CD4-positive, alpha-beta T cell treated with Interferon alpha-2 for 1 hour (primary cell): ENCODE measurements at regions not wholly inside any gene's neighbourhood (a gene's known extent, or its start where the extent isn't known, plus 50 kb on each side); places are given as distances from the start of the nearest gene placed in this dataset.
"Not testable (repeated sequence)": the region's sequence is repeated elsewhere in the genome, so short reads cannot be mapped to it uniquely, and the experiment has no call there.

Experiments
- DNase-seq, 2 donors: peaks; one replicate each; pipeline ENCODE4 v3.0.0-alpha.2; 2020 to 2022

GRCh38 chr2:37573451-37574388, 97.7 kb downstream of the CDC42EP3 start:
- DNase-seq: no peak

DNA sequence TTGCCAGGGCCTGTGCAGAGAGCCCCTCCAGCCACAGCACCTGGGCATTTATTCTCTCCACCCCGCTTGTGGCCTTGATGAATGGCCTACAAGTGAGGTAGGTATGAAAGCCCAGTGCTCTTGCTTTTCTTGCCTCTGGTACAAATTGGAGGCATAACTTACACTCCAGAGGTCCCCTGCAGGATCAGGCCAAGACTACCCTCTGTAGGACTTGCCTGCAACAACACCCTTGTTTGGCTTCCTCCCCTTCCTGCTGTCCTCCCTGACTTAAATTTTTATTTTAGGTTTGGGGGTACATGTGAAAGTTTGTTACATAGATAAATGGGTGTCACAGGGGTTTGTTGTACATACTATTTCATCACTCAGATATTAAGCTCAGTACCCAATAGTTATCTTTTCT, 95.7 kb downstream of the CDC42EP3 start:
- DNase-seq: no peak

DNA sequence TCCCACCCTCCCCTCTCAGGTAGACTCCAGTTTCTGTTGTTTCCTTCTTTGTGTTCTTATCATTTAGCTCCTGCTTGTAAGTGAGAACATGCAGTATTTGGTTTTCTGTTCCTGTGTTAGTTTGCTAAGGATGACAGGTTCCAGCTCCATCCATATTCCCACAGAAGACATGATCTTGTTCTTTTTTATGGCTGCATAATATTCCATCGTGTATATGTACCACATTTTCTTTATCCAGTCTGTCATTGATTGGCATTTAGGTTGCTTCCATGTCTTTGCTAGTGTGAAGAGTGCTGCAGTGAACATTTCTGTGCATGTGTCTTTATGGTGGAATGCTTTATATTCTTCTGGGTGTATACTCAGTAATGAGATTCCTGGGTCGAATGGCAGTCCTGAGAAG, 95.2 kb downstream of the CDC42EP3 start:
- DNase-seq: not testable (repeated sequence)

DNA sequence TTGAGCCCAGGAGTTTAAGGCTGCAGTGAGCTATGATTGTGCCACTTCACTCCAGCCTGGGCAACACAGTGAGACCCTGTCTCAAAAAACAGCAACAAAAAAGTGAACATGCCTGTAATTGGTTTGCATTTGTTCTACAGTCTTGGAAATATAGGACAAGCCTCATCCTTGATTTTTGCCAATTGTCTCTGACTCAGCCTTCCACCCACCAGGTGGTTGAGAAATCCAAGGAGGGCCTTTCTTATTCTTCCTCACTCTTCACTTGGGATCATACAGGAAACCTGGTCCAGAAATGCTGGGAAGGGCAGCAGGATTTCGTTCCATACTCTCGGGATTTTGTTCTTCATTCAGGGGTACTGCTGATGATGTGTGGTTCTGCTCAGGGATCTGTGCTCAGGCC, 94.6 kb downstream of the CDC42EP3 start:
- DNase-seq: no peak

DNA sequence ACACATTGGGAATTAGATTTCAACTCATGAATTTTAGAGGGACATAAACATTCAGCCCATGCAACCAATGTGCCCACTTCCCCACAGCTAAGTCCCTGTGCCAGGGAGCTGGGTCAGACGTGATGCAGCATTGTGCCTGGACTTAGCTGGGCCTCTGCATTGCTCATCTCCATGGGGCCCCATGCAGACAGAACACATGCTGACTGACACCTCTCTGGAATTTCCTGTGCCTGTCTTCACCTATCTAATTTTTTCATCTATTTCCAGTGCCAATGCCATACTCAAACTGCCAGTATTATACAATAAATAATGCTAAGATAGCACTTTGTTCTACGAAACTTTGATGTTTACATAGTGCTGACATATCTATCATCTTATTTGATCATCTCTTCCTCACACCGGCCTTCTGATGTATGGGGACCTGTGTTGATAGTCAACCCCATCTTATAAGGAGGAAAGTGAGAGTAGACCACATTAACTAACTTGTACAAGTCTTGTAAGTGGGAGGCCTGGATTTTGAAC, 92.2 kb downstream of the CDC42EP3 start:
- no peak for DNase-seq

- not testable (repeated sequence) for DNase-seq
These were observed 91.5 kb downstream of the CDC42EP3 start for GRCh38 chr2:37579949-37580348.

- DNase-seq: no peak
These were observed 90.0 kb downstream of the CDC42EP3 start for GRCh38 chr2:37581433-37581832.

DNA sequence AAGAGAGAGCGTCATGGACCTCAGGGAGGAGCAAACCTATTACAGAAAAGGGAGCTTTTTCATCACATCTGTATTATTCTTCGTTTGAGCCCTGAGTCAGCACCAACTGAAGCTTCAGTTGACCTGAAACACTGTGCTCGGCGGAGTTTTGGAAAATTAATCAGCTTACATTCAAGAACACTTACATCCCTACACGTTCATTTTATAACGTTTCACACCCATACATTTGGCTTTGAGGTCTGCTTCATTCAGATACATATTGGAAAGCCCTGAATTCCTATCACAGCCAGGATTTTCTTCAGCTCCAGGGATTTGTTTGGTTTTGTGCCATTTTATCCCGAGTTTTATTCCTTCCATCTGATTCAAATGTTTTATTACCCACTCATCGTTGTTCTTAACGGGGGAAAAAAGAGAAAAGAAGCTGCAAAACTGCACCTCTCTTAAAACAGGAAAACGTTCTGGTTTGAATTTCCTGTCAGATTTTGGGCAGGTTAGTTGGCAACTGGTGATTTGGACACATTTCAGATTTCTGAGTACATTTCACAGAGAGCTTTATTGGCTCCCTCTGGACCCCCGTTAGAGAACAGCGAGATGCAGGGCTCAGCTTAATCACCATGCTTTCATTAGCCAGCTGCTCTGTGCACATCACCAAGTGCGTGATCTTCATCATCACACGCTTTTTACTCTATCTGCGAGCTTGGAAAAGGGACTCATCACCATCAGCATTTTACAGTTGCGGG, 88.8 kb downstream of the CDC42EP3 start:
- DNase-seq: peak in 1 of 2 donors; percentile 35

- no peak for DNase-seq
These were observed 88.0 kb downstream of the CDC42EP3 start for GRCh38 chr2:37583402-37583801.

- no peak for DNase-seq
These were observed 87.6 kb downstream of the CDC42EP3 start for GRCh38 chr2:37583867-37584266.

GRCh38 chr2:37585295-37585908, 86.0 kb downstream of the CDC42EP3 start:
- DNase-seq: peak in 1 of 2 donors; percentile 33

DNA sequence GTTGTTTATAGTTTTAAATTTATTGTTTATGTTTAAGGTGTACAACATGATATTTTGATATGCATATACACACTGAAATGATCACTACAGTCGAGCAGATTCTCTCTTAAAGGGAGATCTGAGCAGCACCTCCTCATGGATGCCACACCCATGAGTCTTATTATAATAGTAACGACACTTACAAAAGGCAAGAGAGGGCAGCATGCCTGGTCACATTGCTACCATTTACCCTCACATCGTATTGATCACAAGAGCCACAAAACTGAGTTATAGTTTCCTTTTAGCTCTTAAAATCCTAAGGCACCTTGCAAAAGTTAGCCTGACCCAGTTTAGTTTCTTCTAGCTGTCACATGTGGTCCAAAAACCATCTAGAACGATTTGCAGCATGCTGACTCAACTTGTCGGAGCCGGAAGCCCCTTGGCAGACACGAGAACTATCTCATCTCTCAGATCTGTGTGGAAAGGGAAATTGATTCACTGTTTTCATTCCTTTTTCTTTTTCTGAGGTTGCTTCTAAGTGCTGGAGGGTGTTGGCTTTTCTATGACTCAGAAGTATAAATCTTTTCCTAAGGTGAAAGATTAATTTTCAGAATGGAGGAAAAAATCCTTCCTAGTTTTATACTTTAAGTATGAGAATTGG, 85.3 kb downstream of the CDC42EP3 start:
- peak; percentile 66 to 81 for DNase-seq

DNA sequence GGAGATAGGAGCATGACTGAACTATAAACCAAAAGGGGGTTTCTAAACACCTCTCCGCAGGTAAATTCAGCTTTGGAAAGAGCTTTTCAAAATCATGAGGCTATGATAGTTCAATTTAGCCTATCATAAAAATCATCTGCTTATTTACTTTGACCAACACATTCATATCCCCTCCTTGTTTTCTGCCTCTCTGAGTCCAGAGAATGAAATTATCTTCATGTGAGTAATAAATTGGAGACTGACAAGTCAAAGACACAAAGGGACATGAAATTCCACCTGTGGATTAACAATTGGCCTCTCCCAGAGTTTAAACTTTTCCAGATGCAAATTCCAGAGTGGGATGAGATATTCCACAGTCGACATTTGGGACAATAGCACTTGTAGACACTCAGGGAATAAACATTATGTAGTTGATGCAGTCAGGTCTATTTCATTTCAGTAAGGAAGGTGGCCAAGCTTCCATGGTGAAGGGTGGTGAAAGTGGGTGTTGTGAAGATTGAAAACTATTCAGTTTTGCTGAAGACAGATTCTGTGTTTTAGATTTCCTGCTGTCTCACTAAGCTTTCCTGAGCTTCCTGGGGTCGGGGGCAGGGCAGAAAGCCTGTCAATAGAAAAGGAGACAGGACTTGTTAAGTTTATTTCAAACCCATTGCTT, 84.7 kb downstream of the CDC42EP3 start:
- no peak for DNase-seq

DNA sequence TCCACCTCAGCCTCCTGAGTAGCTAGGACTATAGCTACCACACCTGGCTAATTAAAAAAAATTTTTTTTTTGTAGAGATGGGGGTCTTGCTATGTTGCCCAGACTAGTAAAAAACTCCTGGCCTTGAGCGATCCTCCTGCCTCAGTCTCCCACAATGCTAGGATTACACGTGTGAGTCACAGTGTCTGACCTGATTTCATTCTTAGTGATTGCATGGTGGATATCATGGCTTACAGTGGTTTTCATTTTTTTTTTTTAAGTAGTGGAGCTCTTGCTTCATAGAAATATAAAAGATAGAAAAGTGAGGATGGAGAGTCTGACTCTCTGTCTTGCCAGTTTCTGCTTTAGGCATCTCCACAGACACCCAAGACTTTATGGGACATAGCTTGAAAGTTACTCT, 83.6 kb downstream of the CDC42EP3 start:
- no peak for DNase-seq

- DNase-seq: no peak
These were observed 83.1 kb downstream of the CDC42EP3 start for GRCh38 chr2:37588316-37588777.

DNA sequence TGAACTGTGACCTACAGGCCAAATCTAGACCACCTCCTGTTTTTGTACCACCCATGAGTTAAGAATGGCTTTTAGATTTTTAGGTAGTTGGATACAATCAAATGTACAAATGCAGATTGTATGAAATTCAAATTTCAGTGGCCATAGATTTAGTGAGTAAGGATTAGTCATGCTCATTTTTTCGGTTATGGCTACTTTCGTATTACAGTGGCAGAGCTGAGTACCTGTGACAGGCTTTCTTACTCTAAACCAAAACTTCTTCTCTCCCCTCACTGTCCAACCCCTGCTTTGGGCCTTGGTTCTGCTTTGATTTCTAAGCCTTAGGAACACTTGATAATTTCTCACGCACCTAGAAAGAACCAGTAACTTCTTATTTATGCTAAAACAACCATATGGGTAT, 82.1 kb downstream of the CDC42EP3 start:
- DNase-seq: no peak

GRCh38 chr2:37590119-37590571, 81.3 kb downstream of the CDC42EP3 start:
- no peak for DNase-seq
